ENCODE measurements at regions not wholly inside any gene's neighbourhood (a gene's known extent, or its start where the extent isn't known, plus 50 kb on each side); places are given as distances from the start of the nearest gene placed in this dataset.

DNA sequence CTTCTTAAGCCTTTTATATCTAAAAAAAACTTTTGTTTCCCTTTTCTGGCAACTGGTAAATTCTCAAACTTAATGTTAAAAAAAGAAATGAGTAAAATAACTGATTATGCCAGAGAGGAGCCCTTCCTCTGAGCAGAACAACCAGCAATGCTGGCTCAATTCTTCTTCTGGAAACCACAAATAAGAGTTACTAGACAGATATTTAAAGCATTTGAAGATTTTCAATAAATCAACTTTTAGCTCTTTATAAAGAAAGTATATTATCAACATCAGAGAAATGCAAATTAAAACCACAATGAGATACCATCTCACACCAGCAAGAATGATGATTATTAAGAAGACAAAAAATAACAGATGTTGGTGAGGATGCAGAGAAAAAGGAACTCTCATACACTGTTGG, 61.1 kb upstream of the TCF21 start:
- H3K4me3 ChIP-seq (replicated peaks; ENCODE audit: insufficient read depth, low read length), result no peak overlapping the region
- H3K27ac ChIP-seq (replicated peaks), result no peak overlapping the region
- DNase-seq (ENCODE audit: low read depth in 1 of 2, low spot score in 1 of 2), result no peak
- TF ChIP-seq, protein P1, sequence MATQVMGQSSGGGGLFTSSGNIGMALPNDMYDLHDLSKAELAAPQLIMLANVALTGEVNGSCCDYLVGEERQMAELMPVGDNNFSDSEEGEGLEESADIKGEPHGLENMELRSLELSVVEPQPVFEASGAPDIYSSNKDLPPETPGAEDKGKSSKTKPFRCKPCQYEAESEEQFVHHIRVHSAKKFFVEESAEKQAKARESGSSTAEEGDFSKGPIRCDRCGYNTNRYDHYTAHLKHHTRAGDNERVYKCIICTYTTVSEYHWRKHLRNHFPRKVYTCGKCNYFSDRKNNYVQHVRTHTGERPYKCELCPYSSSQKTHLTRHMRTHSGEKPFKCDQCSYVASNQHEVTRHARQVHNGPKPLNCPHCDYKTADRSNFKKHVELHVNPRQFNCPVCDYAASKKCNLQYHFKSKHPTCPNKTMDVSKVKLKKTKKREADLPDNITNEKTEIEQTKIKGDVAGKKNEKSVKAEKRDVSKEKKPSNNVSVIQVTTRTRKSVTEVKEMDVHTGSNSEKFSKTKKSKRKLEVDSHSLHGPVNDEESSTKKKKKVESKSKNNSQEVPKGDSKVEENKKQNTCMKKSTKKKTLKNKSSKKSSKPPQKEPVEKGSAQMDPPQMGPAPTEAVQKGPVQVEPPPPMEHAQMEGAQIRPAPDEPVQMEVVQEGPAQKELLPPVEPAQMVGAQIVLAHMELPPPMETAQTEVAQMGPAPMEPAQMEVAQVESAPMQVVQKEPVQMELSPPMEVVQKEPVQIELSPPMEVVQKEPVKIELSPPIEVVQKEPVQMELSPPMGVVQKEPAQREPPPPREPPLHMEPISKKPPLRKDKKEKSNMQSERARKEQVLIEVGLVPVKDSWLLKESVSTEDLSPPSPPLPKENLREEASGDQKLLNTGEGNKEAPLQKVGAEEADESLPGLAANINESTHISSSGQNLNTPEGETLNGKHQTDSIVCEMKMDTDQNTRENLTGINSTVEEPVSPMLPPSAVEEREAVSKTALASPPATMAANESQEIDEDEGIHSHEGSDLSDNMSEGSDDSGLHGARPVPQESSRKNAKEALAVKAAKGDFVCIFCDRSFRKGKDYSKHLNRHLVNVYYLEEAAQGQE (IDR thresholded peaks at IDR 0.05; ENCODE audit: insufficient replicate concordance, low read depth), result no peak
- TF ChIP-seq GABPA (IDR thresholded peaks at IDR 0.05; ENCODE audit: low read depth) (no peak), SPI1 (IDR thresholded peaks at IDR 0.05; ENCODE audit: borderline replicate concordance, low read depth) (no peak), POLR2AphosphoS5 (IDR thresholded peaks at IDR 0.05; ENCODE audit: low read depth) (no peak)
- TF ChIP-seq, protein P2, sequence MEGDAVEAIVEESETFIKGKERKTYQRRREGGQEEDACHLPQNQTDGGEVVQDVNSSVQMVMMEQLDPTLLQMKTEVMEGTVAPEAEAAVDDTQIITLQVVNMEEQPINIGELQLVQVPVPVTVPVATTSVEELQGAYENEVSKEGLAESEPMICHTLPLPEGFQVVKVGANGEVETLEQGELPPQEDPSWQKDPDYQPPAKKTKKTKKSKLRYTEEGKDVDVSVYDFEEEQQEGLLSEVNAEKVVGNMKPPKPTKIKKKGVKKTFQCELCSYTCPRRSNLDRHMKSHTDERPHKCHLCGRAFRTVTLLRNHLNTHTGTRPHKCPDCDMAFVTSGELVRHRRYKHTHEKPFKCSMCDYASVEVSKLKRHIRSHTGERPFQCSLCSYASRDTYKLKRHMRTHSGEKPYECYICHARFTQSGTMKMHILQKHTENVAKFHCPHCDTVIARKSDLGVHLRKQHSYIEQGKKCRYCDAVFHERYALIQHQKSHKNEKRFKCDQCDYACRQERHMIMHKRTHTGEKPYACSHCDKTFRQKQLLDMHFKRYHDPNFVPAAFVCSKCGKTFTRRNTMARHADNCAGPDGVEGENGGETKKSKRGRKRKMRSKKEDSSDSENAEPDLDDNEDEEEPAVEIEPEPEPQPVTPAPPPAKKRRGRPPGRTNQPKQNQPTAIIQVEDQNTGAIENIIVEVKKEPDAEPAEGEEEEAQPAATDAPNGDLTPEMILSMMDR (IDR thresholded peaks at IDR 0.05; ENCODE audit: insufficient read depth, low read length), result no peak
- no peaks in the 10 kb centered on the region for H3K27me3 ChIP-seq (ENCODE audit: insufficient read depth, poor library complexity, severe bottlenecking)

DNA sequence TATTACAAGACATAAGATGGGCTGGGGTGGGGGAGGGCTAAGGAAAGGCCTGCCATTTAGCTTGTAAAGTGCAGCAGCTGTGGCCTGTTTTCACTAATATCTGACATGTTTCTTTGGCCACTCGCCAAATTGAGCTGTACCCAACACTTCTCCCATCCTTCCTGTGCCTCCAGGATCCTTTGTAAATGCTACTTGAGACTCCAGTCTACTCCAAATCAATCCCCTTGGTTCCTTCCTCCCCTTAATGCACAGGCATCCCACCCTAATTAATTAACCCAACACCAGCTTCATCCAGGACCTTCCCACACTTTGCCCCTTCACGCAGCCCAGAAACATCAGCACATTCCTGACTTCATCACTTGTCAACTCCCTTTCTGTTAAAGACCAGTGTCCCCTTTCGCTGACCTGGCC, 55.0 kb upstream of the TCF21 start:
- no peaks in the 10 kb centered on the region for H3K27me3 ChIP-seq (ENCODE audit: insufficient read depth, poor library complexity, severe bottlenecking)
- TF ChIP-seq SPI1 (IDR thresholded peaks at IDR 0.05; ENCODE audit: borderline replicate concordance, low read depth) (no peak), GABPA (IDR thresholded peaks at IDR 0.05; ENCODE audit: low read depth) (no peak), POLR2AphosphoS5 (IDR thresholded peaks at IDR 0.05; ENCODE audit: low read depth) (no peak)
- TF ChIP-seq, protein P2 (IDR thresholded peaks at IDR 0.05; ENCODE audit: insufficient read depth, low read length), result no peak
- TF ChIP-seq, protein P1 (IDR thresholded peaks at IDR 0.05; ENCODE audit: insufficient replicate concordance, low read depth), result no peak
- no peak overlapping the region for H3K27ac ChIP-seq (replicated peaks)
- no peak overlapping the region for H3K4me3 ChIP-seq (replicated peaks; ENCODE audit: insufficient read depth, low read length)
- no peak for DNase-seq (ENCODE audit: low read depth in 1 of 2, low spot score in 1 of 2)

DNA sequence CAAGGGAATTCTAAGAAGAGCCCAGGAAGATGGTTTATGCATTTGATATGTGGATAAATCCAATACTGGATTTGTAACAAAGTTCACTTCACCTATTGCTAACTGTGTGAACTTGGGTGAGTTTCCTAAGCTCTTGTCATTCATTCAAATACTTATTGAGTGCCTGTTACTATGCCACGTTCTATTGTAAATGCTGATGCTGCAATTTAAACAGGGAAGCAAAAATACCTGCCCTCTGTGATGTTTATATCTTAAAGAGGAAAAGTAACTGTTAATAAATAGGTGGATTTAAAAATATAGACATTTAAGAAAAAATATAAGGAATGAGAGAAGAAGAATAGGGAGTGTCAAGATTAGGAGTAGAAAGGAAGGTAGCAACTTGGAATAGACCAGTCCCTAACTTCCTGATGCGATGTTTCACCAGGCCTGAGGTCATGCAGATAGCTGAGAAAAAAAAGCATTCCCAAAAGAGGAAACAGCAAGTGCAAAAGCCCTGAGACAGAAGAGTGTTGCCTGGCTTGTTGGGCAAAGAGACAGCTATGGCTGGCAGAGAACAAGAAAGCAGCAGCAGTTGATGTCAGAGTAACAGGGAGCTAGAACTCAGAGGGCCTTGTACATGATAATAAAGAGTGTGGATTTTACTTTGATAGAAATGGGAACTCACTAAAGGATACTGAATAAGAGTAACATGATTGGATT, 54.3 kb upstream of the TCF21 start:
- Histone ChIP-seq H3K27me3 (ENCODE audit: insufficient read depth, poor library complexity, severe bottlenecking) (no peaks in the 10 kb centered on the region), H3K27ac (replicated peaks) (no peak overlapping the region), H3K4me3 (replicated peaks; ENCODE audit: insufficient read depth, low read length) (no peak overlapping the region)
- no peak for TF ChIP-seq SPI1 (IDR thresholded peaks at IDR 0.05; ENCODE audit: borderline replicate concordance, low read depth)
- TF ChIP-seq, protein P1 (IDR thresholded peaks at IDR 0.05; ENCODE audit: insufficient replicate concordance, low read depth), result no peak
- DNase-seq (ENCODE audit: low read depth in 1 of 2, low spot score in 1 of 2), result no peak

Measured in HL-60 (cell line).